ENCODE measurements at regions not wholly inside any gene's neighbourhood (a gene's known extent, or its start where the extent isn't known, plus 50 kb on each side); places are given as distances from the start of the nearest gene placed in this dataset.

DNA sequence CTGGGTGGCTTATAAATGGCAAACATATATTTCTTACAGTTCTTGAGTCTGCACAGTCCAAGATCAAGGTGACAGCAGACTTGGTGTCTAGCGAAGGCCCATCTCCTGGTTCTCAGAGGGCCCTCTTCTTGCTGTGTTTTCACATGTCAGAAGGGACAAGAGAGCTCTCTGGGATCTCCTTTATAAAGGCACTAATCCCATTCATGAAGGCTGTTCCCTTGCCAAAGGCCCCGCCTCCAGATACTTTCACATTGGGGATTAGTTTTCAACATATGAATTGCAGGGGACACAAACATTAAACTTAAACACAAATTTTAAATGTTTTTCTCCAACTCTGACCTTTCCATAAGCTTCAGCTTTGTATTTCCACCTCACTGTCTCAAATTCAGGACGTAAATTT is 1135.0 kb upstream of the TENM3 start:
- DNase-seq (no peak), FAIRE-seq (no peak)

DNA sequence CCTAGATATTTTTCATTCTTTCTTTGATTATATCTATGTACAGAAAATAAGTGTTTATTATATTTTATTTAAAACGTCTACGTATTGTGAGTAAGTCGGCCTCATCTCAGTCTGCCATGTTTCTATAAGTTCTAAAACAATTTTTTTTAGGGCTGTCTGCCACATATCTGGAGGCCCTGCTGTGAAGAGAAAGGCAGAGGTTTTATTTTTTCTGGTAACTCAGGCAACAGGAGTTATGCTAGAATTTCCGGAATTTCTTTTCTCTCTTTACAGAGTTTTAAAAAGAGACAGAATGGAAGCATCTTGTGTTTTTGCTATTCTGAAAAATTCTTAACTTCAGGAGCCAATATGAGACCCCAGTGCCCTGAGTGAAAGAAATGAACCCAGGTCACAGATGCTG is 1124.0 kb upstream of the TENM3 start:
- Histone ChIP-seq H3K4me3 (ENCODE audit: low read length in 3 of 3) (no peak overlapping the region), H3K9me3 (ENCODE audit: control insufficient read depth in 2 of 3, insufficient read depth in 1 of 3, low read length in 3 of 3) (no peaks in the 10 kb centered on the region), H3K27ac (ENCODE audit: low read depth in 2 of 2, low read length in 2 of 2) (no peak overlapping the region), H3K4me1 (ENCODE audit: control insufficient read depth in 2 of 3, insufficient read depth in 2 of 3, low read depth in 1 of 3, low read length in 3 of 3) (no peaks in the 10 kb centered on the region), H3K27me3 (ENCODE audit: control insufficient read depth, insufficient read depth, low read length) (no peaks in the 10 kb centered on the region), H3K9ac (ENCODE audit: low read length in 3 of 3) (no peak overlapping the region), H3K36me3 (ENCODE audit: control insufficient read depth in 2 of 3, insufficient read depth in 3 of 3, low read length in 3 of 3) (no peaks in the 10 kb centered on the region)
- TF ChIP-seq, protein P1, sequence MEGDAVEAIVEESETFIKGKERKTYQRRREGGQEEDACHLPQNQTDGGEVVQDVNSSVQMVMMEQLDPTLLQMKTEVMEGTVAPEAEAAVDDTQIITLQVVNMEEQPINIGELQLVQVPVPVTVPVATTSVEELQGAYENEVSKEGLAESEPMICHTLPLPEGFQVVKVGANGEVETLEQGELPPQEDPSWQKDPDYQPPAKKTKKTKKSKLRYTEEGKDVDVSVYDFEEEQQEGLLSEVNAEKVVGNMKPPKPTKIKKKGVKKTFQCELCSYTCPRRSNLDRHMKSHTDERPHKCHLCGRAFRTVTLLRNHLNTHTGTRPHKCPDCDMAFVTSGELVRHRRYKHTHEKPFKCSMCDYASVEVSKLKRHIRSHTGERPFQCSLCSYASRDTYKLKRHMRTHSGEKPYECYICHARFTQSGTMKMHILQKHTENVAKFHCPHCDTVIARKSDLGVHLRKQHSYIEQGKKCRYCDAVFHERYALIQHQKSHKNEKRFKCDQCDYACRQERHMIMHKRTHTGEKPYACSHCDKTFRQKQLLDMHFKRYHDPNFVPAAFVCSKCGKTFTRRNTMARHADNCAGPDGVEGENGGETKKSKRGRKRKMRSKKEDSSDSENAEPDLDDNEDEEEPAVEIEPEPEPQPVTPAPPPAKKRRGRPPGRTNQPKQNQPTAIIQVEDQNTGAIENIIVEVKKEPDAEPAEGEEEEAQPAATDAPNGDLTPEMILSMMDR (IDR thresholded peaks at IDR 0.05; ENCODE audit: borderline replicate concordance, extremely low read depth, insufficient read depth) = no peak
- FAIRE-seq = no peak
- DNase-seq = no peak
- intact Hi-C loops (cut with DNase I) = no loop called here

More for the DNA sequence above, 1135.0 kb upstream of the TENM3 start:
- TF ChIP-seq, protein P1 (IDR thresholded peaks at IDR 0.05; ENCODE audit: borderline replicate concordance, extremely low read depth, insufficient read depth) = no peak
- H3K4me1 ChIP-seq (ENCODE audit: control insufficient read depth in 2 of 3, insufficient read depth in 2 of 3, low read depth in 1 of 3, low read length in 3 of 3) = no peaks in the 10 kb centered on the region
- intact Hi-C loops (cut with DNase I) = no loop called here
- H3K36me3 ChIP-seq (ENCODE audit: control insufficient read depth in 2 of 3, insufficient read depth in 3 of 3, low read length in 3 of 3) = no peaks in the 10 kb centered on the region
- H3K4me3 ChIP-seq (ENCODE audit: low read length in 3 of 3) = no peak overlapping the region
- H3K9me3 ChIP-seq (ENCODE audit: control insufficient read depth in 2 of 3, insufficient read depth in 1 of 3, low read length in 3 of 3) = no peaks in the 10 kb centered on the region
- no peak overlapping the region for H3K9ac ChIP-seq (ENCODE audit: low read length in 3 of 3)
- H3K27me3 ChIP-seq (ENCODE audit: control insufficient read depth, insufficient read depth, low read length) = no peaks in the 10 kb centered on the region
- no peak overlapping the region for H3K27ac ChIP-seq (ENCODE audit: low read depth in 2 of 2, low read length in 2 of 2)

DNA sequence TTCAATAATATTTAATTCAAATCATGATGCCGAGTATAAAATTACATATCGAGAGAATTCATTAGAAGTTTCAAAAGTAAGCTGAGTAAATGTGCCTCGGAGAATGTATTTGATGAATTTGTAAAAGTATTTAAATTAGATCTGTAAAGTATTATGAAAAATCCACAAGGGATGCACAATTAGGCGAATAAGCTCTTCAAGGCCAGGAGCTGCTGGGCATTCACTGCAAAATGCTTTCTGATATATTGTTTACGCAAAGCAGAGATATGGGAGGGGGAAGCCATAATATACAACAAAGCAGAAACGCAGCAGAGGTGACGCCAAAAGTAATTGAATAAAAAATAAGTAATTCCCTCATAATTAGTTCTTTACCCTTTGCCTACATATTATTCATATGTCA is 1121.5 kb upstream of the TENM3 start:
- no peak for FAIRE-seq
- H3K36me3 ChIP-seq (ENCODE audit: control insufficient read depth in 2 of 3, insufficient read depth in 3 of 3, low read length in 3 of 3) = no peaks in the 10 kb centered on the region

More for the DNA sequence above, 1121.5 kb upstream of the TENM3 start:
- intact Hi-C loops (cut with DNase I) = no loop called here
- Histone ChIP-seq H3K9ac (ENCODE audit: low read length in 3 of 3) (no peak overlapping the region), H3K4me1 (ENCODE audit: control insufficient read depth in 2 of 3, insufficient read depth in 2 of 3, low read depth in 1 of 3, low read length in 3 of 3) (no peaks in the 10 kb centered on the region), H3K27ac (ENCODE audit: low read depth in 2 of 2, low read length in 2 of 2) (no peak overlapping the region), H3K9me3 (ENCODE audit: control insufficient read depth in 2 of 3, insufficient read depth in 1 of 3, low read length in 3 of 3) (no peaks in the 10 kb centered on the region), H3K27me3 (ENCODE audit: control insufficient read depth, insufficient read depth, low read length) (no peaks in the 10 kb centered on the region), H3K4me3 (ENCODE audit: low read length in 3 of 3) (no peak overlapping the region)
- no peak for DNase-seq
- TF ChIP-seq, protein P1 (IDR thresholded peaks at IDR 0.05; ENCODE audit: borderline replicate concordance, extremely low read depth, insufficient read depth) = no peak

Data from kidney (tissue), 13 donors.